Stimulated activated CD8-positive, alpha-beta memory T cell treated with anti-CD3 and anti-CD28 coated beads, Interleukin-7, amount 100 ng/mL, for 24 hours (primary cell): ENCODE measurements at regions not wholly inside any gene's neighbourhood (a gene's known extent, or its start where the extent isn't known, plus 50 kb on each side); places are given as distances from the start of the nearest gene placed in this dataset.
"Not testable (repeated sequence)": the region's sequence is repeated elsewhere in the genome, so short reads cannot be mapped to it uniquely, and the experiment has no call there.

Experiments used
- DNase-seq: peaks from one replicate; pipeline ENCODE4 v3.0.0-alpha.2; 2020; ENCODE audit warnings: low read depth

GRCh38 chr6:6414931-6415330, 94.5 kb upstream of the F13A1 start:
- DNase-seq: no peak

GRCh38 chr6:6417475-6417874, 97.0 kb upstream of the F13A1 start:
- no peak for DNase-seq

GRCh38 chr6:6418421-6418820, 98.0 kb upstream of the F13A1 start:
- DNase-seq: no peak

GRCh38 chr6:6420107-6420506, 99.6 kb upstream of the F13A1 start:
- no peak for DNase-seq

GRCh38 chr6:6434151-6434550, 113.7 kb upstream of the F13A1 start:
- DNase-seq: no peak

GRCh38 chr6:6434723-6435122, 114.3 kb upstream of the F13A1 start:
- DNase-seq: no peak

GRCh38 chr6:6436366-6436765, 115.9 kb upstream of the F13A1 start:
- DNase-seq: no peak

- DNase-seq: no peak
Observed at GRCh38 chr6:6436946-6437345, 116.5 kb upstream of the F13A1 start.

GRCh38 chr6:6438286-6438685, 117.8 kb upstream of the F13A1 start:
- DNase-seq: no peak

- no peak for DNase-seq
Observed at GRCh38 chr6:6439778-6440177, 119.3 kb upstream of the F13A1 start.

GRCh38 chr6:6452002-6452401, 131.5 kb upstream of the F13A1 start:
- no peak for DNase-seq

GRCh38 chr6:6453186-6453585, 132.7 kb upstream of the F13A1 start:
- no peak for DNase-seq

- DNase-seq: no peak
Observed at GRCh38 chr6:6455272-6455671, 133.2 kb upstream of the LY86 start.

GRCh38 chr6:6458172-6458571, 130.3 kb upstream of the LY86 start:
- DNase-seq: no peak

GRCh38 chr6:6459963-6460362, 128.6 kb upstream of the LY86 start:
- not testable (repeated sequence) for DNase-seq

GRCh38 chr6:6460416-6460815, 128.1 kb upstream of the LY86 start:
- no peak for DNase-seq

- DNase-seq: no peak
Observed at GRCh38 chr6:6461138-6461537, 127.4 kb upstream of the LY86 start.

GRCh38 chr6:6466967-6467761, 121.4 kb upstream of the LY86 start:
- no peak for DNase-seq

GRCh38 chr6:6469074-6469473, 119.4 kb upstream of the LY86 start:
- DNase-seq: no peak

- DNase-seq: no peak
Observed at GRCh38 chr6:6470123-6470522, 118.4 kb upstream of the LY86 start.

GRCh38 chr6:6471276-6471675, 117.2 kb upstream of the LY86 start:
- no peak for DNase-seq

GRCh38 chr6:6474170-6474920, 114.2 kb upstream of the LY86 start:
- DNase-seq: no peak

- DNase-seq: no peak
Observed at GRCh38 chr6:6479785-6480184, 108.7 kb upstream of the LY86 start.

GRCh38 chr6:6482256-6482655, 106.3 kb upstream of the LY86 start:
- DNase-seq: no peak
